NCI-H1048 (cell line): ENCODE measurements at regions not wholly inside any gene's neighbourhood (a gene's known extent, or its start where the extent isn't known, plus 50 kb on each side); places are given as distances from the start of the nearest gene placed in this dataset.

Experiments used
- DNase-seq: peaks from one replicate; lab custom pipeline; 2025; lab: John Stamatoyannopoulos, UW

- no peak for DNase-seq
These were observed 197.8 kb upstream of the MYT1L start for GRCh38 chr2:2528846-2529245.

- DNase-seq = no peak
These were observed 196.1 kb upstream of the MYT1L start for GRCh38 chr2:2527148-2527547.

- no peak for DNase-seq
These were observed 193.4 kb upstream of the MYT1L start for GRCh38 chr2:2524348-2524941.

GRCh38 chr2:2523461-2524347 lies 192.6 kb upstream of the MYT1L start:
- no peak for DNase-seq

GRCh38 chr2:2520401-2520811 lies 189.3 kb upstream of the MYT1L start:
- no peak for DNase-seq

- DNase-seq = no peak
These were observed 188.3 kb upstream of the MYT1L start for GRCh38 chr2:2519381-2519780.

GRCh38 chr2:2517399-2517798 lies 186.3 kb upstream of the MYT1L start:
- no peak for DNase-seq

GRCh38 chr2:2516386-2516785 lies 185.3 kb upstream of the MYT1L start:
- DNase-seq = no peak

- no peak for DNase-seq
These were observed 181.9 kb upstream of the MYT1L start for GRCh38 chr2:2512931-2513330.

GRCh38 chr2:2507417-2507997 lies 176.4 kb upstream of the MYT1L start:
- no peak for DNase-seq

- no peak for DNase-seq
These were observed 175.5 kb upstream of the MYT1L start for GRCh38 chr2:2506536-2506935.

GRCh38 chr2:2505604-2506003 lies 174.5 kb upstream of the MYT1L start:
- no peak for DNase-seq

- no peak for DNase-seq
These were observed 172.9 kb upstream of the MYT1L start for GRCh38 chr2:2503864-2504418.

GRCh38 chr2:2502201-2502549 lies 171.1 kb upstream of the MYT1L start:
- no peak for DNase-seq

GRCh38 chr2:2501454-2502200 lies 170.6 kb upstream of the MYT1L start:
- no peak for DNase-seq

- no peak for DNase-seq
These were observed 164.5 kb upstream of the MYT1L start for GRCh38 chr2:2495606-2496005.

GRCh38 chr2:2493496-2493895 lies 162.4 kb upstream of the MYT1L start:
- no peak for DNase-seq

GRCh38 chr2:2492800-2493199 lies 161.7 kb upstream of the MYT1L start:
- DNase-seq = no peak

GRCh38 chr2:2491964-2492363 lies 160.9 kb upstream of the MYT1L start:
- no peak for DNase-seq

GRCh38 chr2:2484301-2484700 lies 153.2 kb upstream of the MYT1L start:
- no peak for DNase-seq

- no peak for DNase-seq
These were observed 151.8 kb upstream of the MYT1L start for GRCh38 chr2:2482851-2483250.

GRCh38 chr2:2472881-2473280 lies 141.8 kb upstream of the MYT1L start:
- DNase-seq = no peak
